ENCODE measurements at regions not wholly inside any gene's neighbourhood (a gene's known extent, or its start where the extent isn't known, plus 50 kb on each side); places are given as distances from the start of the nearest gene placed in this dataset.

- Histone ChIP-seq H2AFZ (ENCODE audit: low read depth, low read length) (no peak overlapping the region), H3K27me3 (ENCODE audit: control insufficient read depth in 2 of 2, insufficient read depth in 2 of 2, low read length in 2 of 2) (no peaks in the 10 kb centered on the region), H3K79me2 (ENCODE audit: control insufficient read depth, insufficient read depth, low read length) (no peaks in the 10 kb centered on the region), H3K9me3 (replicated peaks; ENCODE audit: control insufficient read depth, insufficient read depth, low read depth, low read length) (peaks cover 1% of the 10 kb centered on the region; the same call in 1 of the 2 replicates), H3K4me2 (ENCODE audit: insufficient read depth, low read length) (no peak overlapping the region), H3K27ac (ENCODE audit: extremely low read depth, low read depth, low read length) (no peak overlapping the region), H3K4me3 (no peak overlapping the region), H3K9ac (ENCODE audit: insufficient read depth in 1 of 2, low read depth in 2 of 2, low read length in 2 of 2) (no peak overlapping the region), H3K4me1 (replicated peaks in 1 of 2; ENCODE audit: control insufficient read depth in 2 of 2, insufficient read depth in 2 of 2, low read length in 2 of 2) (no peaks in the 10 kb centered on the region), H3K36me3 (ENCODE audit: control insufficient read depth, insufficient read depth, low read length) (no peaks in the 10 kb centered on the region), H3K9me1 (ENCODE audit: control insufficient read depth, insufficient read depth, low read length) (no peaks in the 10 kb centered on the region), H4K20me1 (replicated peaks; ENCODE audit: control insufficient read depth, insufficient read depth, low read length) (no peaks in the 10 kb centered on the region)
- ATAC-seq (no peak), DNase-seq (ENCODE audit: extremely low read depth in 1 of 4, low spot score in 3 of 4) (no peak), FAIRE-seq (no peak)
- in situ Hi-C loops (cut with MboI) (no loop called here), intact Hi-C loops (cut with micrococcal nuclease) (no loop called here)
- POLR2A ChIA-PET: no interaction called here
- 8% methylated on average over 2 of the region's 2 CpGs for WGBS (ENCODE audit: insufficient coverage, low coverage, missing lambda C conversion rate)
- no TSS peak for BruUV-seq (replicated peaks)
- CTCF ChIA-PET (ENCODE audit: low intra/inter-chr PET ratio): no interaction called here
- TF ChIP-seq, protein P1, sequence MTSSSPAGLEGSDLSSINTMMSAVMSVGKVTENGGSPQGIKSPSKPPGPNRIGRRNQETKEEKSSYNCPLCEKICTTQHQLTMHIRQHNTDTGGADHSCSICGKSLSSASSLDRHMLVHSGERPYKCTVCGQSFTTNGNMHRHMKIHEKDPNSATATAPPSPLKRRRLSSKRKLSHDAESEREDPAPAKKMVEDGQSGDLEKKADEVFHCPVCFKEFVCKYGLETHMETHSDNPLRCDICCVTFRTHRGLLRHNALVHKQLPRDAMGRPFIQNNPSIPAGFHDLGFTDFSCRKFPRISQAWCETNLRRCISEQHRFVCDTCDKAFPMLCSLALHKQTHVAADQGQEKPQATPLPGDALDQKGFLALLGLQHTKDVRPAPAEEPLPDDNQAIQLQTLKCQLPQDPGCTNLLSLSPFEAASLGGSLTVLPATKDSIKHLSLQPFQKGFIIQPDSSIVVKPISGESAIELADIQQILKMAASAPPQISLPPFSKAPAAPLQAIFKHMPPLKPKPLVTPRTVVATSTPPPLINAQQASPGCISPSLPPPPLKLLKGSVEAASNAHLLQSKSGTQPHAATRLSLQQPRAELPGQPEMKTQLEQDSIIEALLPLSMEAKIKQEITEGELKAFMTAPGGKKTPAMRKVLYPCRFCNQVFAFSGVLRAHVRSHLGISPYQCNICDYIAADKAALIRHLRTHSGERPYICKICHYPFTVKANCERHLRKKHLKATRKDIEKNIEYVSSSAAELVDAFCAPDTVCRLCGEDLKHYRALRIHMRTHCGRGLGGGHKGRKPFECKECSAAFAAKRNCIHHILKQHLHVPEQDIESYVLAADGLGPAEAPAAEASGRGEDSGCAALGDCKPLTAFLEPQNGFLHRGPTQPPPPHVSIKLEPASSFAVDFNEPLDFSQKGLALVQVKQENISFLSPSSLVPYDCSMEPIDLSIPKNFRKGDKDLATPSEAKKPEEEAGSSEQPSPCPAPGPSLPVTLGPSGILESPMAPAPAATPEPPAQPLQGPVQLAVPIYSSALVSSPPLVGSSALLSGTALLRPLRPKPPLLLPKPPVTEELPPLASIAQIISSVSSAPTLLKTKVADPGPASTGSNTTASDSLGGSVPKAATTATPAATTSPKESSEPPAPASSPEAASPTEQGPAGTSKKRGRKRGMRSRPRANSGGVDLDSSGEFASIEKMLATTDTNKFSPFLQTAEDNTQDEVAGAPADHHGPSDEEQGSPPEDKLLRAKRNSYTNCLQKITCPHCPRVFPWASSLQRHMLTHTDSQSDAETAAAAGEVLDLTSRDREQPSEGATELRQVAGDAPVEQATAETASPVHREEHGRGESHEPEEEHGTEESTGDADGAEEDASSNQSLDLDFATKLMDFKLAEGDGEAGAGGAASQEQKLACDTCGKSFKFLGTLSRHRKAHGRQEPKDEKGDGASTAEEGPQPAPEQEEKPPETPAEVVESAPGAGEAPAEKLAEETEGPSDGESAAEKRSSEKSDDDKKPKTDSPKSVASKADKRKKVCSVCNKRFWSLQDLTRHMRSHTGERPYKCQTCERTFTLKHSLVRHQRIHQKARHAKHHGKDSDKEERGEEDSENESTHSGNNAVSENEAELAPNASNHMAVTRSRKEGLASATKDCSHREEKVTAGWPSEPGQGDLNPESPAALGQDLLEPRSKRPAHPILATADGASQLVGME (CRISPR knock-in tag; IDR thresholded peaks at IDR 0.05): no peak
- TF ChIP-seq ZSCAN29 (IDR thresholded peaks at IDR 0.05) (no peak), CBFB (CRISPR knock-in tag; IDR thresholded peaks at IDR 0.05) (no peak), TRIM24 (IDR thresholded peaks at IDR 0.05) (no peak), POLR2H (tag; IDR thresholded peaks at IDR 0.05; ENCODE audit: low read depth) (no peak), HES1 (IDR thresholded peaks at IDR 0.05; ENCODE audit: low read depth) (no peak), HDAC3 (IDR thresholded peaks at IDR 0.05; ENCODE audit: borderline replicate concordance, partially characterized antibody) (no peak), SETDB1 (IDR thresholded peaks at IDR 0.05; ENCODE audit: low read length) (no peak), SMARCB1 (IDR thresholded peaks at IDR 0.05; ENCODE audit: insufficient read length, low read depth) (no peak), LCOR (CRISPR knock-in tag; IDR thresholded peaks at IDR 0.05) (no peak), PHF20 (IDR thresholded peaks at IDR 0.05; ENCODE audit: partially characterized antibody) (no peak), E4F1 (CRISPR knock-in tag; IDR thresholded peaks at IDR 0.05; ENCODE audit: borderline replicate concordance) (no peak)
These were observed 812.9 kb downstream of the NR4A2 start for GRCh38 chr2:155519529-155520130.

All from K562 (cell line).